ENCODE measurements at regions not wholly inside any gene's neighbourhood (a gene's known extent, or its start where the extent isn't known, plus 50 kb on each side); places are given as distances from the start of the nearest gene placed in this dataset.
"Not testable (repeated sequence)": the region's sequence is repeated elsewhere in the genome, so short reads cannot be mapped to it uniquely, and the experiment has no call there.

DNA sequence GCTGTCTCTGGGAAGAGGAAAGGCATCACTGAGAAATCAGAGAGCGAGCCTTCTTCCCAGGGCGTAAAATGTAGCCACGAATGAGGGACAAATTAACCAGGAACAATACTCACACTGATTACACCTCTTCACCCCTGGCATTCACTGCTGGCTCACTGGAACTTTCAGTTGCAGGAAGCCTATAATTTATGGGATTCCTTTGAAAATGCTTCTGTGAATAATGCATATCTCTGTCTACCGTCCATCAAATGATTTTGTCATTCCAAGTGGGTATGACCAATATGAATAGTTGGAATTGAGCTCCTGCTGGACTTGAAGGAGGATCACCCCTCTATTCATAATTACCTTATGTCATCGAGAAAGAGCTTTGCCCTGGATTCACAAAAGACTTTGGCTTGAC lies 360.3 kb upstream of the FZD8 start:
- H3K9ac ChIP-seq: no peak overlapping the region
- H3K4me1 ChIP-seq: no peaks in the 10 kb centered on the region
- H3K4me2 ChIP-seq (ENCODE audit: low read length): no peak overlapping the region
- no peaks in the 10 kb centered on the region for H3K79me2 ChIP-seq
- H2AFZ ChIP-seq: no peak overlapping the region
- no peaks in the 10 kb centered on the region for H3K27me3 ChIP-seq (ENCODE audit: control insufficient read depth, insufficient read depth, low read length)
- H3K36me3 ChIP-seq (ENCODE audit: control insufficient read depth, insufficient read depth, low read length): no peaks in the 10 kb centered on the region
- H3K9me3 ChIP-seq (ENCODE audit: control insufficient read depth, low read length): peaks cover 4% of the 10 kb centered on the region
- no peak overlapping the region for H3K4me3 ChIP-seq (ENCODE audit: low read depth, low read length)
- TF ChIP-seq, protein P1, sequence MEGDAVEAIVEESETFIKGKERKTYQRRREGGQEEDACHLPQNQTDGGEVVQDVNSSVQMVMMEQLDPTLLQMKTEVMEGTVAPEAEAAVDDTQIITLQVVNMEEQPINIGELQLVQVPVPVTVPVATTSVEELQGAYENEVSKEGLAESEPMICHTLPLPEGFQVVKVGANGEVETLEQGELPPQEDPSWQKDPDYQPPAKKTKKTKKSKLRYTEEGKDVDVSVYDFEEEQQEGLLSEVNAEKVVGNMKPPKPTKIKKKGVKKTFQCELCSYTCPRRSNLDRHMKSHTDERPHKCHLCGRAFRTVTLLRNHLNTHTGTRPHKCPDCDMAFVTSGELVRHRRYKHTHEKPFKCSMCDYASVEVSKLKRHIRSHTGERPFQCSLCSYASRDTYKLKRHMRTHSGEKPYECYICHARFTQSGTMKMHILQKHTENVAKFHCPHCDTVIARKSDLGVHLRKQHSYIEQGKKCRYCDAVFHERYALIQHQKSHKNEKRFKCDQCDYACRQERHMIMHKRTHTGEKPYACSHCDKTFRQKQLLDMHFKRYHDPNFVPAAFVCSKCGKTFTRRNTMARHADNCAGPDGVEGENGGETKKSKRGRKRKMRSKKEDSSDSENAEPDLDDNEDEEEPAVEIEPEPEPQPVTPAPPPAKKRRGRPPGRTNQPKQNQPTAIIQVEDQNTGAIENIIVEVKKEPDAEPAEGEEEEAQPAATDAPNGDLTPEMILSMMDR (IDR thresholded peaks at IDR 0.05): no peak
- H3K27ac ChIP-seq: no peak overlapping the region

- not testable (repeated sequence) for H3K27me3 ChIP-seq (ENCODE audit: control insufficient read depth, insufficient read depth, low read length); H3K27ac ChIP-seq; H3K4me3 ChIP-seq (ENCODE audit: low read depth, low read length); H3K9ac ChIP-seq; H3K79me2 ChIP-seq; H3K9me3 ChIP-seq (ENCODE audit: control insufficient read depth, low read length); H3K4me1 ChIP-seq; H2AFZ ChIP-seq; H3K36me3 ChIP-seq (ENCODE audit: control insufficient read depth, insufficient read depth, low read length); H3K4me2 ChIP-seq (ENCODE audit: low read length)
- TF ChIP-seq, protein P1 (IDR thresholded peaks at IDR 0.05): peak; percentile 7
Observed at GRCh38 chr10:36000754-36001153, 358.7 kb upstream of the FZD8 start.

GRCh38 chr10:35998026-35998425 lies 355.9 kb upstream of the FZD8 start:
- H3K79me2 ChIP-seq: no peaks in the 10 kb centered on the region
- no peaks in the 10 kb centered on the region for H3K27me3 ChIP-seq (ENCODE audit: control insufficient read depth, insufficient read depth, low read length)
- no peak overlapping the region for H2AFZ ChIP-seq
- H3K4me3 ChIP-seq (ENCODE audit: low read depth, low read length): no peak overlapping the region
- H3K36me3 ChIP-seq (ENCODE audit: control insufficient read depth, insufficient read depth, low read length): no peaks in the 10 kb centered on the region
- TF ChIP-seq, protein P1 (IDR thresholded peaks at IDR 0.05): no peak
- H3K27ac ChIP-seq: no peak overlapping the region
- no peak overlapping the region for H3K4me2 ChIP-seq (ENCODE audit: low read length)
- no peaks in the 10 kb centered on the region for H3K4me1 ChIP-seq
- H3K9ac ChIP-seq: no peak overlapping the region
- H3K9me3 ChIP-seq (ENCODE audit: control insufficient read depth, low read length): peaks cover 4% of the 10 kb centered on the region

GRCh38 chr10:35995485-35995884 lies 353.4 kb upstream of the FZD8 start:
- H3K27ac ChIP-seq: no peak overlapping the region
- no peaks in the 10 kb centered on the region for H3K4me1 ChIP-seq
- H3K27me3 ChIP-seq (ENCODE audit: control insufficient read depth, insufficient read depth, low read length): no peaks in the 10 kb centered on the region
- TF ChIP-seq, protein P1 (IDR thresholded peaks at IDR 0.05): no peak
- no peak overlapping the region for H3K9ac ChIP-seq
- H3K79me2 ChIP-seq: no peaks in the 10 kb centered on the region
- H3K9me3 ChIP-seq (ENCODE audit: control insufficient read depth, low read length): peaks cover 4% of the 10 kb centered on the region
- no peak overlapping the region for H2AFZ ChIP-seq
- no peak overlapping the region for H3K4me2 ChIP-seq (ENCODE audit: low read length)
- H3K4me3 ChIP-seq (ENCODE audit: low read depth, low read length): no peak overlapping the region
- no peaks in the 10 kb centered on the region for H3K36me3 ChIP-seq (ENCODE audit: control insufficient read depth, insufficient read depth, low read length)

- Histone ChIP-seq H3K27me3 (ENCODE audit: control insufficient read depth, insufficient read depth, low read length) (no peaks in the 10 kb centered on the region), H3K4me1 (no peaks in the 10 kb centered on the region), H2AFZ (no peak overlapping the region), H3K4me2 (ENCODE audit: low read length) (no peak overlapping the region), H3K9me3 (ENCODE audit: control insufficient read depth, low read length) (no peaks in the 10 kb centered on the region), H3K27ac (no peak overlapping the region), H3K79me2 (no peaks in the 10 kb centered on the region), H3K4me3 (ENCODE audit: low read depth, low read length) (no peak overlapping the region), H3K36me3 (ENCODE audit: control insufficient read depth, insufficient read depth, low read length) (no peaks in the 10 kb centered on the region), H3K9ac (no peak overlapping the region)
- TF ChIP-seq, protein P1 (IDR thresholded peaks at IDR 0.05): no peak
Observed at GRCh38 chr10:35993591-35994515, 351.8 kb upstream of the FZD8 start.

Data from parathyroid adenoma (tissue), 2 donors.